ENCODE measurements at regions not wholly inside any gene's neighbourhood (a gene's known extent, or its start where the extent isn't known, plus 50 kb on each side); places are given as distances from the start of the nearest gene placed in this dataset.

- Histone ChIP-seq H3K27ac (ENCODE audit: control insufficient read depth, insufficient read depth) (no peak overlapping the region), H3K9me3 (replicated peaks; ENCODE audit: control insufficient read depth, insufficient read depth, low read length) (no peaks in the 10 kb centered on the region), H3K79me2 (ENCODE audit: control insufficient read depth, insufficient read depth, low read length) (no peaks in the 10 kb centered on the region), H4K20me1 (ENCODE audit: control insufficient read depth, insufficient read depth) (no peaks in the 10 kb centered on the region), H3K4me2 (ENCODE audit: control insufficient read depth, insufficient read depth) (no peak overlapping the region), H2AFZ (ENCODE audit: control insufficient read depth, low read depth, low read length) (no peak overlapping the region), H3K27me3 (replicated peaks in 1 of 2; ENCODE audit: control insufficient read depth in 2 of 2, insufficient read depth in 2 of 2, low read length in 1 of 2) (no peaks in the 10 kb centered on the region), H3K36me3 (ENCODE audit: control insufficient read depth in 2 of 2, insufficient read depth in 2 of 2, low read length in 1 of 2) (no peaks in the 10 kb centered on the region), H3K4me1 (ENCODE audit: control insufficient read depth, insufficient read depth, low read length) (no peaks in the 10 kb centered on the region), H3K4me3 (no peak overlapping the region), H3K9ac (ENCODE audit: control insufficient read depth, insufficient read depth, low read length) (no peak overlapping the region)
- DNase-seq (ENCODE audit: low read depth, low spot score) (no peak), ATAC-seq (no peak), FAIRE-seq (no peak)
- CTCF ChIA-PET, result interaction anchor here (1.0 kb wide), 1 partner anchor 136 kb away, joined by 3 read pairs; no protein-coding TSS in a partner anchor
- no TSS peak for BruUV-seq (replicated peaks)
- SMC1A ChIA-PET (ENCODE audit: uncharacterized antibody, unreplicated experiment), result interaction anchor here (0.6 kb wide), 1 partner anchor 87 kb away, joined by 4 read pairs; no protein-coding TSS in a partner anchor
- intact Hi-C loops (cut with micrococcal nuclease; ENCODE audit: unreplicated experiment), result no loop called here
- in situ Hi-C loops (cut with MboI), result no loop called here
- RAD21 ChIA-PET (ENCODE audit: unreplicated experiment), result no interaction called here
- TF ChIP-seq RFX5 (IDR thresholded peaks at IDR 0.05; ENCODE audit: low read depth, low read length) (no peak), SRF (IDR thresholded peaks at IDR 0.05; ENCODE audit: low read depth in 2 of 2, low read length in 2 of 2) (no peak), RAD51 (IDR thresholded peaks at IDR 0.05) (no peak), SUPT20H (IDR thresholded peaks at IDR 0.05; ENCODE audit: borderline replicate concordance, control insufficient read depth, low read depth, low read length) (no peak), CBX3 (IDR thresholded peaks at IDR 0.05; ENCODE audit: borderline replicate concordance, low read depth) (no peak)
- WGBS (ENCODE audit: insufficient coverage, insufficient replicate concordance, low lambda C conversion rate, missing lambda C conversion rate), result 0% methylated on average over 1 of the region's 1 CpG
- POLR2A ChIA-PET, result interaction anchor here (0.6 kb wide), 1 partner anchor 583 kb away, joined by 4 read pairs; no protein-coding TSS in a partner anchor
These were observed 599.8 kb upstream of the USP24 start for GRCh38 chr1:55814967-55815366.

- no TSS peak for BruUV-seq (replicated peaks)
- no peak for ATAC-seq
- Histone ChIP-seq H3K4me3 (no peak overlapping the region), H3K27me3 (replicated peaks in 1 of 2; ENCODE audit: control insufficient read depth in 2 of 2, insufficient read depth in 2 of 2, low read length in 1 of 2) (no peaks in the 10 kb centered on the region), H3K9ac (ENCODE audit: control insufficient read depth, insufficient read depth, low read length) (no peak overlapping the region), H2AFZ (ENCODE audit: control insufficient read depth, low read depth, low read length) (no peak overlapping the region), H3K9me3 (replicated peaks; ENCODE audit: control insufficient read depth, insufficient read depth, low read length) (no peaks in the 10 kb centered on the region), H3K4me2 (ENCODE audit: control insufficient read depth, insufficient read depth) (no peak overlapping the region), H3K79me2 (ENCODE audit: control insufficient read depth, insufficient read depth, low read length) (no peaks in the 10 kb centered on the region), H3K27ac (ENCODE audit: control insufficient read depth, insufficient read depth) (no peak overlapping the region), H3K4me1 (ENCODE audit: control insufficient read depth, insufficient read depth, low read length) (no peaks in the 10 kb centered on the region), H3K36me3 (ENCODE audit: control insufficient read depth in 2 of 2, insufficient read depth in 2 of 2, low read length in 1 of 2) (no peaks in the 10 kb centered on the region), H4K20me1 (ENCODE audit: control insufficient read depth, insufficient read depth) (no peaks in the 10 kb centered on the region)
- CTCF ChIA-PET, result no interaction called here
- in situ Hi-C loops (cut with MboI), result no loop called here
- SMC1A ChIA-PET (ENCODE audit: uncharacterized antibody, unreplicated experiment), result no interaction called here
- intact Hi-C loops (cut with micrococcal nuclease; ENCODE audit: unreplicated experiment), result no loop called here
- 17% methylated on average over 3 of the region's 3 CpGs for WGBS (ENCODE audit: insufficient coverage, insufficient replicate concordance, low lambda C conversion rate, missing lambda C conversion rate)
- RAD21 ChIA-PET (ENCODE audit: unreplicated experiment), result no interaction called here
- TF ChIP-seq NR2C2 (IDR thresholded peaks at IDR 0.05; ENCODE audit: borderline replicate concordance, control insufficient read depth, insufficient read length, low read depth), result no peak
- no peak for TF ChIP-seq EED (IDR thresholded peaks at IDR 0.05; ENCODE audit: low read depth)
- POLR2A ChIA-PET, result no interaction called here
- DNase-seq (ENCODE audit: low read depth, low spot score), result no peak
- no peak for FAIRE-seq
These were observed 598.5 kb upstream of the USP24 start for GRCh38 chr1:55813618-55814017.
